ENCODE measurements at regions not wholly inside any gene's neighbourhood (a gene's known extent, or its start where the extent isn't known, plus 50 kb on each side); places are given as distances from the start of the nearest gene placed in this dataset.
"Not testable (repeated sequence)": the region's sequence is repeated elsewhere in the genome, so short reads cannot be mapped to it uniquely, and the experiment has no call there.

GRCh38 chrX:46218373-46218772 is 326.8 kb downstream of the ZNF674 start:
- no peak for DNase-seq

GRCh38 chrX:46216406-46216805 is 328.8 kb downstream of the ZNF674 start:
- no peak for DNase-seq

GRCh38 chrX:46211079-46211478 is 334.1 kb downstream of the ZNF674 start:
- DNase-seq: no peak

- DNase-seq: no peak
Measured at GRCh38 chrX:46209768-46210167, 335.5 kb downstream of the ZNF674 start.

GRCh38 chrX:46209037-46209436 is 336.2 kb downstream of the ZNF674 start:
- DNase-seq: no peak

GRCh38 chrX:46208225-46208854 is 336.9 kb downstream of the ZNF674 start:
- DNase-seq: no peak

GRCh38 chrX:46204721-46205422 is 340.3 kb downstream of the ZNF674 start:
- DNase-seq: no peak

- no peak for DNase-seq
Measured at GRCh38 chrX:46202733-46203514, 342.3 kb downstream of the ZNF674 start.

GRCh38 chrX:46200413-46200812 is 344.8 kb downstream of the ZNF674 start:
- DNase-seq: no peak

GRCh38 chrX:46198858-46199257 is 346.4 kb downstream of the ZNF674 start:
- DNase-seq: no peak

- DNase-seq: not testable (repeated sequence)
Measured at GRCh38 chrX:46186811-46187106, 358.5 kb downstream of the ZNF674 start.

GRCh38 chrX:46185923-46186810 is 359.1 kb downstream of the ZNF674 start:
- no peak for DNase-seq

- no peak for DNase-seq
Measured at GRCh38 chrX:46184749-46185148, 360.5 kb downstream of the ZNF674 start.

GRCh38 chrX:46180258-46180687 is 364.9 kb downstream of the ZNF674 start:
- no peak for DNase-seq

- no peak for DNase-seq
Measured at GRCh38 chrX:46179748-46180147, 365.5 kb downstream of the ZNF674 start.

GRCh38 chrX:46178763-46179162 is 366.5 kb downstream of the ZNF674 start:
- no peak for DNase-seq

GRCh38 chrX:46173159-46173558 is 372.1 kb downstream of the ZNF674 start:
- DNase-seq: no peak

- DNase-seq: not testable (repeated sequence)
Measured at GRCh38 chrX:46171457-46171856, 373.8 kb downstream of the ZNF674 start.

- DNase-seq: no peak
Measured at GRCh38 chrX:46169808-46170207, 375.4 kb downstream of the ZNF674 start.

- DNase-seq: no peak
Measured at GRCh38 chrX:46168254-46168653, 377.0 kb downstream of the ZNF674 start.

- DNase-seq: no peak
Measured at GRCh38 chrX:46165866-46166265, 379.4 kb downstream of the ZNF674 start.

GRCh38 chrX:46165411-46165810 is 379.8 kb downstream of the ZNF674 start:
- DNase-seq: no peak

- DNase-seq: no peak
Measured at GRCh38 chrX:46152756-46153155, 392.5 kb downstream of the ZNF674 start.

All from activated CD8-positive, alpha-beta memory T cell treated with anti-CD3 and anti-CD28 coated beads for 24 hours (primary cell).